ENCODE measurements at regions not wholly inside any gene's neighbourhood (a gene's known extent, or its start where the extent isn't known, plus 50 kb on each side); places are given as distances from the start of the nearest gene placed in this dataset.

DNA sequence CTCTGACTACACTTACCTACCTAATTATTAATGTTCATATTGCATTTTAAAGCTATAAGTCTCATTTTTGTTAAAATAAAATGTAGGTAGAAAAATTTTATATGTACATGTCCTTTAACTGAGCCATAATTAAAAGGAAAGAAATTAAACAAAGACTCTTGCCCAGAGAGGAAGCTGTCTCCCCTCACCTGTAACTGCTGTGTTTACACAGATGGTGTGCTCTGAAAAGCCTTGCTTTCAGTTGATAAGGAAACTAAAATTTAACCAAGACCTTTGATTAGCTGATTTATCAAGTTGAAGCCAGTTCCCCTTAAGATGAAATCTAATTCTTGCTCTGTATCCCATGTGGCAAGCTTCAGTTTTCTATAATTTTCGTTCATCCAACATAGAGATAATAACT lies 213.5 kb downstream of the LYPLAL1 start:
- Histone ChIP-seq H3K4me3 (no peak overlapping the region), H3K9me3 (ENCODE audit: low read depth) (no peaks in the 10 kb centered on the region), H3K27ac (peak overlapping the region; percentile 31), H3K4me1 (ENCODE audit: low read depth) (peaks cover 17% of the 10 kb centered on the region), H3K27me3 (no peaks in the 10 kb centered on the region), H3K36me3 (no peaks in the 10 kb centered on the region)
- TF ChIP-seq, protein P1, sequence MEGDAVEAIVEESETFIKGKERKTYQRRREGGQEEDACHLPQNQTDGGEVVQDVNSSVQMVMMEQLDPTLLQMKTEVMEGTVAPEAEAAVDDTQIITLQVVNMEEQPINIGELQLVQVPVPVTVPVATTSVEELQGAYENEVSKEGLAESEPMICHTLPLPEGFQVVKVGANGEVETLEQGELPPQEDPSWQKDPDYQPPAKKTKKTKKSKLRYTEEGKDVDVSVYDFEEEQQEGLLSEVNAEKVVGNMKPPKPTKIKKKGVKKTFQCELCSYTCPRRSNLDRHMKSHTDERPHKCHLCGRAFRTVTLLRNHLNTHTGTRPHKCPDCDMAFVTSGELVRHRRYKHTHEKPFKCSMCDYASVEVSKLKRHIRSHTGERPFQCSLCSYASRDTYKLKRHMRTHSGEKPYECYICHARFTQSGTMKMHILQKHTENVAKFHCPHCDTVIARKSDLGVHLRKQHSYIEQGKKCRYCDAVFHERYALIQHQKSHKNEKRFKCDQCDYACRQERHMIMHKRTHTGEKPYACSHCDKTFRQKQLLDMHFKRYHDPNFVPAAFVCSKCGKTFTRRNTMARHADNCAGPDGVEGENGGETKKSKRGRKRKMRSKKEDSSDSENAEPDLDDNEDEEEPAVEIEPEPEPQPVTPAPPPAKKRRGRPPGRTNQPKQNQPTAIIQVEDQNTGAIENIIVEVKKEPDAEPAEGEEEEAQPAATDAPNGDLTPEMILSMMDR (IDR thresholded peaks at IDR 0.05; ENCODE audit: low read depth, low read length) = no peak
- no peak for DNase-seq (ENCODE audit: low read depth in 1 of 2, low spot score in 1 of 2)

DNA sequence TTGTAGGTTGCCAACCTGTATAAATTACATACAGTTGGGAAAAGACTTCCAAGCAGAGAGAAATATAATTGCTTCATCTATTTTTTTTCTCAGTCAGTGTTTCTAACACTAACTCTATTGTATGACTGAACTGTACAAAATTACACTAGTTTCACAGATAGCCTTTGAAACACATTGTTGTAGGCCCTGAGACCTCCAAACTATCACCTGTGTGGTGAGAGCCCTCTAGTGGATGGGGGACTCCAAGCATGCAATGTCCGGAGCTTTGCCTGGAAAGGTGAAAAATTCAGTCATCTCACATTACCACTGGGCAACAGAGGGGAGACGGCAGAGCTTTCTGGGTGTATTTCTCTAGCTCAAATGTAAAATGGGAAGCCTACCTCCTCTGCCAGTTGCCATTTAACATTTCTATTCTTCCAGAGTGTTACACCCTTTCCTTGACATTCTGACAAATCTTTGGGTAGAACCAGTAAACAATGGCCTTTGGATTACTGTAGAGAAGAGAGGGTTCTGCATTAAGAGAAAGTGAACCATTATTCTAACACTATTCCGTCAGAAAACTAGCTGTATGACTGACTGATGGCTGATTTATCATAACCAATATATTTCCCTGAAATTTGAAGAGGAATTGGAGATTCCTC lies 212.2 kb downstream of the LYPLAL1 start:
- DNase-seq (ENCODE audit: low read depth in 1 of 2, low spot score in 1 of 2) = peak; percentile 69 to 76
- Histone ChIP-seq H3K36me3 (no peaks in the 10 kb centered on the region), H3K27me3 (no peaks in the 10 kb centered on the region), H3K27ac (peak overlapping the region; percentile 31), H3K9me3 (ENCODE audit: low read depth) (no peaks in the 10 kb centered on the region), H3K4me3 (no peak overlapping the region), H3K4me1 (ENCODE audit: low read depth) (peaks cover 17% of the 10 kb centered on the region)
- TF ChIP-seq, protein P1 (IDR thresholded peaks at IDR 0.05; ENCODE audit: low read depth, low read length) = peak; percentile 83

DNA sequence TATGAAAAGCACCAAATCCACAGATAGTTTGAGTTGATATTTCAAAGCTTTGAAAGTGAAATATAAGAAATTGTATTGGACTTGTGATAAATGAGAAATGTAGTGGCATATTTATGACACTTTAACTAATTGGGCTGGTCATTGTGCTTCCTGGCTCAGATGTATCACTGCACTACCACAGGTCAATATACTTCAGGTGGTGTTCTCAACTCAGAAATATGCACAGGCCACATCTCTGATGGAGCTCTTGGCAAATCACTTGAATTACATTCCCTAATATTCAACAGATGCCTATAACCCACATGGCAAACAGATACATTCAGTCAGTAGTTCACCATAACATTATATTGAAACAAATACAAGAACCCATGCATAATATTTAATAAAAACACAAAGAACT lies 209.6 kb downstream of the LYPLAL1 start:
- Histone ChIP-seq H3K4me3 (no peak overlapping the region), H3K27ac (no peak overlapping the region), H3K36me3 (no peaks in the 10 kb centered on the region), H3K9me3 (ENCODE audit: low read depth) (no peaks in the 10 kb centered on the region), H3K27me3 (no peaks in the 10 kb centered on the region), H3K4me1 (ENCODE audit: low read depth) (peaks cover 17% of the 10 kb centered on the region)
- TF ChIP-seq, protein P1 (IDR thresholded peaks at IDR 0.05; ENCODE audit: low read depth, low read length) = no peak
- no peak for DNase-seq (ENCODE audit: low read depth in 1 of 2, low spot score in 1 of 2)

DNA sequence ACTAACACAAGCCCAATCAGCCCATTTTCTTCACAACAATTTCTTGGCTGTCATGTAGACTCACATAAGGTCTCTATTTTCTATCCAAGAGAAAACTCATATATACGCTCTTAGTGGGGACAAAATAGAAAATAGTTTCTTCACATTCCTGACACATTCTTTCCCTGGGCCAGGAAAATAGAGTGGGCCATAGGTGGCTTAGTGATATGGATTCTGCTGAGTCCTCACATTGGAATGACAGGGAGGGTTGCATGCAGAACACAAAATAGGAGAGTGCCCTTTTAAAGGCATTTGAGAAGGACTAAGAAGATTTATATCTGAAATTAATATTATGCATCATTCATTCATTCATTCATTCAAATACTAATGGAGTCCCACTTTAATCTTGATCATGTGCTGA lies 207.7 kb downstream of the LYPLAL1 start:
- Histone ChIP-seq H3K27me3 (no peaks in the 10 kb centered on the region), H3K9me3 (ENCODE audit: low read depth) (no peaks in the 10 kb centered on the region), H3K36me3 (no peaks in the 10 kb centered on the region), H3K4me1 (ENCODE audit: low read depth) (peaks cover 5% of the 10 kb centered on the region), H3K4me3 (no peak overlapping the region), H3K27ac (no peak overlapping the region)
- TF ChIP-seq, protein P1 (IDR thresholded peaks at IDR 0.05; ENCODE audit: low read depth, low read length) = no peak
- DNase-seq (ENCODE audit: low read depth in 1 of 2, low spot score in 1 of 2) = no peak

DNA sequence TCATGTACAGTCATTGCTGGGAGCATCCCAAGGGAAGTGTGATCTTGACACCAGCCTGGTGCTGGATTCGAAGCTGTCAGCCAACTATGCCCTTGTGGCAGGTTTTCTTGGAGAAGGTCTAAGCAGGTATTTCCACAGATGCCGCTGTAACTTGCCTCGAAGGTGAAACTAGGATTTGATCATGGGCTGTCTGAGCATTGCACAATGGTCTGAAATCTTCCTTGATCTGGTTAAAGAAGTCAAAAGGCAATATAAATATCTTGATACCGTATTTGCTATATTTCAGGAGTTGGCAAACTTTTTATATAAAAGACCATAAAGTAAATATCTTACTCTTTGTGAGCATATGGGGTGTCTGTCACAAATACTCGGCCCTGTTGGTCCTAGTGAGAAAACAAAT lies 206.8 kb downstream of the LYPLAL1 start:
- Histone ChIP-seq H3K4me3 (no peak overlapping the region), H3K27me3 (no peaks in the 10 kb centered on the region), H3K27ac (no peak overlapping the region), H3K36me3 (no peaks in the 10 kb centered on the region), H3K4me1 (ENCODE audit: low read depth) (no peaks in the 10 kb centered on the region), H3K9me3 (ENCODE audit: low read depth) (no peaks in the 10 kb centered on the region)
- TF ChIP-seq, protein P1 (IDR thresholded peaks at IDR 0.05; ENCODE audit: low read depth, low read length) = no peak
- no peak for DNase-seq (ENCODE audit: low read depth in 1 of 2, low spot score in 1 of 2)
